Thymus (tissue), 11 donors: ENCODE measurements at regions not wholly inside any gene's neighbourhood (a gene's known extent, or its start where the extent isn't known, plus 50 kb on each side); places are given as distances from the start of the nearest gene placed in this dataset.
"Not testable (repeated sequence)": the region's sequence is repeated elsewhere in the genome, so short reads cannot be mapped to it uniquely, and the experiment has no call there.

ENCODE experiments used
- DNase-seq, 9 donors: peaks; one replicate each; pipeline ENCODE4 v3.0.0-alpha.2; 2013; ENCODE audit warnings: low spot score in 9 of 9, low read depth in 6 of 9, missing footprints in 1 of 9
- H3K27ac ChIP-seq, 2 donors: one replicate each; pipeline ENCODE4 v1.5.1; 2013; ENCODE audit warnings: control low read depth in 1 of 2, low read depth in 1 of 2, low read length in 1 of 2, mild to moderate bottlenecking in 1 of 2, moderate library complexity in 1 of 2
- H3K27me3 ChIP-seq, 2 donors: one replicate each; pipeline ENCODE4 v1.5.1; 2013; ENCODE audit warnings: low read length in 1 of 2; ENCODE audit not compliant: control insufficient read depth in 2 of 2, insufficient read depth in 1 of 2
- H3K36me3 ChIP-seq, 2 donors: one replicate each; pipeline ENCODE4 v1.5.1; 2013; ENCODE audit warnings: low read length in 1 of 2, mild to moderate bottlenecking in 1 of 2, moderate library complexity in 1 of 2; ENCODE audit not compliant: control insufficient read depth in 2 of 2, insufficient read depth in 2 of 2
- H3K4me1 ChIP-seq, 2 donors: one replicate each; pipeline ENCODE4 v1.5.1; 2013; ENCODE audit warnings: low read length in 2 of 2; ENCODE audit not compliant: control insufficient read depth in 2 of 2, insufficient read depth in 2 of 2
- H3K4me3 ChIP-seq, 2 donors: one replicate each; pipeline ENCODE4 v1.5.1; 2013; ENCODE audit warnings: low read length in 2 of 2, control low read depth in 1 of 2, mild to moderate bottlenecking in 1 of 2
- H3K9me3 ChIP-seq, 2 donors: one replicate each; pipeline ENCODE4 v1.5.1; 2013; ENCODE audit warnings: low read length in 1 of 2, mild to moderate bottlenecking in 1 of 2; ENCODE audit not compliant: control insufficient read depth in 2 of 2, insufficient read depth in 1 of 2
- WGBS: extraction: QIAGEN DNeasy Blood & Tissue Kit; methylation state at CpG from one replicate; pipeline ENCODE4 v1.1.7; 2013; 5-methylcytosine and 5-hydroxymethylcytosine counted together
- donor health status: healthy.

DNA sequence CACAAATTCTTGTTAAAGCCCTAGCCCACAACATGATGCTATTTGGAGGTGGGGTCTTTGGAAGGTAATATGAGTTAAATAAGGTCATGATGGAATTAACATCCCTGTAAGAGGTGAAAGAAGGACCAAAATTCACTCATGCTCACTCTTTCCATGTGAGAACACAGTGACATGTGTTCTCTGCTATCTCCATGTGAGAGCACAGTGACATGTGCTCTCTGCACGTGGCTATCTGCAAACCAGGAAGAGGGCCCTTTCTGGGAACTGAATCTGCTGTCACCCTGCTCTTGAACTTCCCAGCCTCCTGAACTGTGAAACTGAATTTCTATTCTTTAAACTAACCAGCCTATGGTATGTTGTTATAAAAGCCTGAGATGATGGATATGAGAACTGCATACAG, 1159.4 kb upstream of the ADGRB3 start:
- Histone ChIP-seq H3K27me3 (no peaks in the 10 kb centered on the region), H3K36me3 (no peaks in the 10 kb centered on the region), H3K4me1 (no peaks in the 10 kb centered on the region), H3K27ac (no peak overlapping the region), H3K4me3 (no peak overlapping the region), H3K9me3 (no peaks in the 10 kb centered on the region)
- 76% methylated on average over 1 of the region's 1 CpG for WGBS
- DNase-seq = no peak

DNA sequence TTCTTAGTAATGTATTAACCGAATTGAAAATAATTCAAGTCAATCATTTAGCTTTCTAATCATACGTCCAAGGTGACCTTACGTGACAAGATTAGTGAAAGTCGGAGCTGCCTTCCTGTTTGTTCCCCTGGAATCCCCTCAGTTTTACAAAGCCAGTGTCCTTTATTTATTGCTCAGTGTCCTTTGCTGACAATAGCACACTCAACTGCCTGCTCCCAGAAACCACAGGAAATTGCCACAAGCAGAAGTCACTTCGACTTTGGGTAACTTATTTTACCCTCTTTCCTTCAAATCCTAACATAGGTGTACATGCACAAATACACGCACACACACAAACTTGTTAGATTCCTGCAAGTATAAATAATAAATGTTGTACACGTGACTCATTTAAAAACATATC, 1167.7 kb upstream of the ADGRB3 start:
- Histone ChIP-seq H3K9me3 (peaks cover 0 to 9% of the 10 kb centered on the region in 2 donors), H3K27me3 (no peaks in the 10 kb centered on the region), H3K4me3 (no peak overlapping the region), H3K4me1 (no peaks in the 10 kb centered on the region), H3K27ac (no peak overlapping the region), H3K36me3 (no peaks in the 10 kb centered on the region)
- no peak for DNase-seq
- WGBS = 64% methylated on average over 7 of the region's 7 CpGs

DNA sequence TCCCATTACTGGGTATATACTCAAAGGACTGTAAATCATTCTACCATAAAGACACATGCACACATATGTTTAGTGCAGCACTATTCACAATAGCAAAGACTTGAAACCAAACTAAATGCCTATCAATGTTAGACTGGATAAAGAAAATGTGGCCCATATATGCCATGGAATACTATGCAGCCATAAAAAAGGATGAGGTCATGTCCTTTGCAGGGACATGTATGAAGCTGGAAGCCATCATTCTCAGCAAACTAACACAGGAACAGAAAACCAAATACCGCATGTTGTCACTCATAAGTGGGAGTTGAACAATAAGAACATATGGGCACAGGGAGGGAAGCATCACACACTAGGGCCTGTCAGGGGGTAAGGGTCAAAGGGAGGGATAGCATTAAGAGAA, 1172.4 kb upstream of the ADGRB3 start:
- not testable (repeated sequence) for H3K27me3 ChIP-seq, H3K4me3 ChIP-seq, H3K9me3 ChIP-seq, H3K4me1 ChIP-seq, H3K27ac ChIP-seq, H3K36me3 ChIP-seq, DNase-seq
- 98% methylated on average over 1 of the region's 1 CpG for WGBS

DNA sequence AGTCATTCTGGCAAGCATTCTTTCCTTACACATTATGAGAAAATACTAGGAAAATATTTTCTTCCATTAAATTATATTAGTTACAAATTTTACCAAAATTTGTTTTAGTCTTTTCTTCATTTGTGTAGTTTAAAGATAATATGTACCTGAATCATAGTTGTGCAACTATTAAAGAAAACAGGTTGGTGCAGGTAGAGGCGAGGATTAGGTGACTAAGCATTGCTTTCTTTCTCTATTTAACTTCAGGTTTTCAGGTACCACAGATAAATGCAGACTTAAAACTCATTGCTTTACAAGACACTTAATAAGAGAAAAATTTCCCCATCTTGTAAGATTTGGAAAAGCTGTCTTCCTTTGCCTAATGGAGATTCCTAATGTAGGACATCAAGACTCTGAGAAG, 1175.5 kb upstream of the ADGRB3 start:
- WGBS = 94% methylated on average over 1 of the region's 1 CpG
- no peak for DNase-seq

DNA sequence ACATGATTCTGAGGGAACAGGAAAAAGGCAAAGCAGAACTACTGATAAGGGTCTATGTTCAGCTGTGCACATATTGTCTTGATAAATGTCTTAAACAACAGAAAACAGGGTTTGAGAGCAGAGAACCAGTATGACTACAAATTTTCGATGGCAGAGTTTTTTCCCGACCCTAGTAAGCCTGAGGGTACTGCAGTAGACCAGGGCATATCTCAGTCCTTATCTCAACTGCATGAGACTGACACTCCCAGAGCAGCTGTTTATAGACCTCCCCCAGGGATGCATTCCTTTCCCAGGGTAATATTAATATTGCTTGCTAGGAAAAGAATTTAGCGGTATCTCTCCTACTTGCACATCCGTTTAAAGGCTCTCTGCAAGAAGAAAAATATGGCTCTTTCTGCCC, 1176.8 kb upstream of the ADGRB3 start:
- no peaks in the 10 kb centered on the region for H3K36me3 ChIP-seq
- no peak overlapping the region for H3K4me3 ChIP-seq
- H3K27ac ChIP-seq = no peak overlapping the region
- no peak for DNase-seq
- H3K4me1 ChIP-seq = no peaks in the 10 kb centered on the region
- no peaks in the 10 kb centered on the region for H3K27me3 ChIP-seq
- WGBS = 93% methylated on average over 4 of the region's 4 CpGs
- peaks cover 0 to 3% of the 10 kb centered on the region in 2 donors for H3K9me3 ChIP-seq

More for the DNA sequence above, 1175.5 kb upstream of the ADGRB3 start:
- H3K36me3 ChIP-seq = no peaks in the 10 kb centered on the region
- H3K4me1 ChIP-seq = no peaks in the 10 kb centered on the region
- H3K27ac ChIP-seq = no peak overlapping the region
- no peaks in the 10 kb centered on the region for H3K27me3 ChIP-seq
- no peak overlapping the region for H3K4me3 ChIP-seq
- H3K9me3 ChIP-seq = peaks cover 0 to 3% of the 10 kb centered on the region in 2 donors

DNA sequence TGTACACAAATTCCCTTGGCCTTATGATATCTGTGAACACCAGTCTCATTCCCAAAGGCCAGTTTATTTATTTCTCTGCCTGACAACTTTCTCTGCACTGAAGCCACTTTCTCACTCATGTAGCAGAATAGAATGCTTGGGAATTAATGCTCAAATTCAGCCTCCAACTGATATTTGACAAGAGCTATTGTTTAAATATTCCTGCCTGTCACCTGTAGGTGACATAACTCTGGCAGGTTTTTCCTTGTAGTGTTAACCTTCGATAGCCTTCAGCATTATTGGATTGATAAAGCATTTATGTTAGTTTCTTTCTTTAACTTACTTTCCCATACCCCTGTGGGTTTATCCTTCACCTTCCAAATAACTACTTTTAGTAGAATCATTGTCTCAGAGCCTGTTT, 1183.2 kb upstream of the ADGRB3 start:
- no peak overlapping the region for H3K4me3 ChIP-seq
- H3K9me3 ChIP-seq = no peaks in the 10 kb centered on the region
- no peaks in the 10 kb centered on the region for H3K36me3 ChIP-seq
- H3K4me1 ChIP-seq = no peaks in the 10 kb centered on the region
- WGBS = 92% methylated on average over 1 of the region's 1 CpG
- DNase-seq = no peak
- H3K27ac ChIP-seq = no peak overlapping the region
- H3K27me3 ChIP-seq = no peaks in the 10 kb centered on the region

DNA sequence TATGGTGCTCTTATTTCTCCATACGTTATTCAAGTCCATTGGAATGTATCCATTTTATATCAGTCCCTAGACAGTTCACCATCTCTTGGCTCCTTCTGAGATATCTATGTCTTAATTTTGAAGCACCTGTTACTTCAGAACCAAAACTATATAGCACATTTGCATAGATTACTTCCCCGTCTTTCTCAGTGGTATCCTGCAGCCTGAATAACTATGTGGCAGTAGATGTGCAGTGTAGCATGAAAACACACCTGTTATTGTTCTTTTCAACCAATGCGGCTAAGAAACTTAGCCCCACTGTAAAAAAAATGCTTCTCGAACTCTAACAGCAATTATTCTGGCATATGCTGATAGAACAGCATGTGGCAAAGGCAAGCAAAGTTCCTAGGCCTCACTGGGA, 1184.4 kb upstream of the ADGRB3 start:
- Histone ChIP-seq H3K4me3 (no peak overlapping the region), H3K4me1 (no peaks in the 10 kb centered on the region), H3K36me3 (no peaks in the 10 kb centered on the region), H3K27me3 (no peaks in the 10 kb centered on the region), H3K9me3 (no peaks in the 10 kb centered on the region), H3K27ac (no peak overlapping the region)
- 80% methylated on average over 4 of the region's 4 CpGs for WGBS
- no peak for DNase-seq

DNA sequence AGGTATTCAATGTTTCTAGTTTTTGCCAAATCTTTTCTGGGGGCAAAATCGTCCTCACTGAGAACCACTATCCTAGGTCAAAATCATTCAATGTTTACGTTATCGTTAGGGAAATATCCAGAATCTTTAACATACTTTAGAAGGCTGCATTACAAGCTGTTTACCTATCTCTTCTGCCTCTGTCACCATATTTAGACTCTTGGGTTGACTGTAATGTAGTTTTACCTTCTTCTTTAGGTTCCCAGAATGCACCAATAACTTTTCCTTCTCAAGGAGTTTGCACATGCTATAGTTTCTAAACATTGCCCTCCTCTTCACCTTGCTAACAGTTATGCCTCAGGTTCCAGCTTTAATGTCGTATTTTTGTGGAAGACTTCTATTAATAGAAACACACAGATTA, 1185.5 kb upstream of the ADGRB3 start:
- Histone ChIP-seq H3K36me3 (no peaks in the 10 kb centered on the region), H3K27ac (no peak overlapping the region), H3K9me3 (no peaks in the 10 kb centered on the region), H3K4me3 (no peak overlapping the region), H3K4me1 (no peaks in the 10 kb centered on the region), H3K27me3 (no peaks in the 10 kb centered on the region)
- DNase-seq = no peak
- WGBS = 90% methylated on average over 4 of the region's 4 CpGs

DNA sequence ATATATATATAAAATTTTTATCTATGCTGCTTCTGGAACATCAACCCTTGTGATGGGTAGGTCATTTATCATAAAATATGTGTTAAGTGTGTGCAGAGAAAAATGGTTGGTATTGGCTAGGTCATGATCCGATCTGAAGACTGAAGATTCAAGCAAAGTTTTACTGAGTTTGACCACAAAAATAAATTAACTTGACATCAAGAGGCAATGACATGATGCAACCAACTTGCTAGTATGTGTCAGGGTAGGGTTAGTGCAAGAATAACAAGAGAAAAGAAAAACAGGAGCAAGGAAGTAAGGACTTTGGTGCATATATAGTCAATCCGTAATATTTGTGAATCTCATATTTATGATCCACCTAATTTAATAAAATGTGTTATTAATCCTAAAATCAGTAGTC, 1202.0 kb upstream of the ADGRB3 start:
- Histone ChIP-seq H3K27me3 (no peaks in the 10 kb centered on the region), H3K4me1 (no peaks in the 10 kb centered on the region), H3K9me3 (peaks cover 0 to 6% of the 10 kb centered on the region in 2 donors), H3K4me3 (no peak overlapping the region), H3K36me3 (no peaks in the 10 kb centered on the region), H3K27ac (no peak overlapping the region)
- 59% methylated on average over 2 of the region's 2 CpGs for WGBS
- peak in 2 of 9 donors; percentile 4 to 26 for DNase-seq

DNA sequence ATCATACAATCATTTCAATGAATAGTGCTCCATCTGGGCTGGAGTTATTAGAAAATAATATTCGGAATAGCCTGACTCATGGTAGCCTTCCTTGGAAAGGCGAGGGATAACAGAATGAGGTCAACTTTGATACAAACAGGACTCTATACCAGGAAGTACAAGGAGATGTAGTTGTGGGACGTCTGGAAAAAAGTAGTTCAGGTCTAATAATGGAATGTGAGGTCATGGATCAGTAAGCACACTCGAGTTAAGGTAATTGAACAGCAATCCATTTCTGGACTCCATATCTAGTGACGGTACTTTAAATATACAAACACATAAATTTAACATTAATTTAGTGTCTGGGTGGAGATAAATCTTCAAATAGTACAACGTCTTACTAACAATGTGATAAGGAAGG, 1204.0 kb upstream of the ADGRB3 start:
- no peaks in the 10 kb centered on the region for H3K36me3 ChIP-seq
- no peaks in the 10 kb centered on the region for H3K27me3 ChIP-seq
- no peaks in the 10 kb centered on the region for H3K4me1 ChIP-seq
- H3K4me3 ChIP-seq = no peak overlapping the region
- no peak for DNase-seq
- WGBS = 78% methylated on average over 6 of the region's 6 CpGs
- no peak overlapping the region for H3K27ac ChIP-seq
- H3K9me3 ChIP-seq = peaks cover 0 to 13% of the 10 kb centered on the region in 2 donors
